ENCODE measurements at regions not wholly inside any gene's neighbourhood (a gene's known extent, or its start where the extent isn't known, plus 50 kb on each side); places are given as distances from the start of the nearest gene placed in this dataset.

DNA sequence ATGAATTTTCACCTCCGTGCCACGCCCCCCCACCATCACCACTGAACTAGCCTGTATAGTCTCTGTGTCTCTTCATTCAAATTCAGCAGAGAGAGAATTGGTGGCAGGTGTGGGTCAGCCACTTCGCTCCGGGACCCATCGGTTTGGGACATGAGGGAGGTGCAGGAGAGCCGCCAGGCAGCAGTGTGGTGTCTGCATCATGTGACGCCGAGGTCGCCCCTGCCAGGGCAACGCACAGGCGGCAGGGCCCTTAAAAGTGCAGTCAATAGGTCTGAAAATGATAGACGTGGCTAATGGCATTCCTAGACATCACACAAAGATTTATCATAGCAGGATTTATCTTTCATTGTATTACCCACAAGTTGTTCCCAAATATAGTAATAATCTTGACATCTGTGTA is 100.6 kb upstream of the RNF32 start:
- Histone ChIP-seq H3K27ac (no peak overlapping the region), H3K4me1 (no peaks in the 10 kb centered on the region), H3K4me3 (no peak overlapping the region), H3K36me3 (no peaks in the 10 kb centered on the region), H3K9me3 (no peaks in the 10 kb centered on the region), H3K27me3 (replicated peaks in 1 of 7) (peaks cover 0 to 4% (median 0%) of the 10 kb centered on the region in 7 donors)
- intact Hi-C loops (cut with DNase I; ENCODE audit: low total_unique reads), result no loop called here
- no peak for TF ChIP-seq POLR2A (IDR thresholded peaks at IDR 0.05)
- TF ChIP-seq POLR2AphosphoS5 (IDR thresholded peaks at IDR 0.05), result no peak
- TF ChIP-seq, protein P1, sequence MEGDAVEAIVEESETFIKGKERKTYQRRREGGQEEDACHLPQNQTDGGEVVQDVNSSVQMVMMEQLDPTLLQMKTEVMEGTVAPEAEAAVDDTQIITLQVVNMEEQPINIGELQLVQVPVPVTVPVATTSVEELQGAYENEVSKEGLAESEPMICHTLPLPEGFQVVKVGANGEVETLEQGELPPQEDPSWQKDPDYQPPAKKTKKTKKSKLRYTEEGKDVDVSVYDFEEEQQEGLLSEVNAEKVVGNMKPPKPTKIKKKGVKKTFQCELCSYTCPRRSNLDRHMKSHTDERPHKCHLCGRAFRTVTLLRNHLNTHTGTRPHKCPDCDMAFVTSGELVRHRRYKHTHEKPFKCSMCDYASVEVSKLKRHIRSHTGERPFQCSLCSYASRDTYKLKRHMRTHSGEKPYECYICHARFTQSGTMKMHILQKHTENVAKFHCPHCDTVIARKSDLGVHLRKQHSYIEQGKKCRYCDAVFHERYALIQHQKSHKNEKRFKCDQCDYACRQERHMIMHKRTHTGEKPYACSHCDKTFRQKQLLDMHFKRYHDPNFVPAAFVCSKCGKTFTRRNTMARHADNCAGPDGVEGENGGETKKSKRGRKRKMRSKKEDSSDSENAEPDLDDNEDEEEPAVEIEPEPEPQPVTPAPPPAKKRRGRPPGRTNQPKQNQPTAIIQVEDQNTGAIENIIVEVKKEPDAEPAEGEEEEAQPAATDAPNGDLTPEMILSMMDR (IDR thresholded peaks at IDR 0.05 in 8 of 11, conservative IDR thresholded peaks at IDR 0.05 in 3 of 11), result no peak
- DNase-seq, result no peak
- WGBS, 5 donors, result 74 to 89% (median 79%) methylated on average over 12 of the region's 12 CpGs

DNA sequence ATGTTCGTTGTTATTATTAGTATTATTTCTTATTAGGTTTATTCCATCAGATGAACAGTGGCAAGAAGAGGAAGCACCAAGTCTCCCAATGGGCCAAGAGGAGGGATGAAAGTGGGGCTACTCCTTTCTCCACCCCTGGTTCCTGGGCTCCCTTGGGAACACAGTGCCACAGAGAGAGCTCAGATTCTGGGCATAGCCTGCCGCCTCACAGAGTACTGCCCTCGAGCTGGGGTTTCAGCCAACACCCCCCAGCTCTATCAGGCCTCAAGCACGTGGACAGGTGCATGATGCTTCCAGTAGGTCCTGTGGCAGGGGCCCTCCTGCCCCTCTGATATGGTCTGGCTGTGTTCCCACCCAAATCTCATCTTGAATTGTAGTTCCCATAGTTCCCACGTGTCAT is 103.6 kb upstream of the RNF32 start:
- peaks cover 0 to 10% (median 0%) of the 10 kb centered on the region in 7 donors for H3K27me3 ChIP-seq (replicated peaks in 1 of 7)
- no peak for TF ChIP-seq POLR2AphosphoS5 (IDR thresholded peaks at IDR 0.05)
- TF ChIP-seq, protein P1 (IDR thresholded peaks at IDR 0.05 in 8 of 11, conservative IDR thresholded peaks at IDR 0.05 in 3 of 11), result no peak
- no peak for TF ChIP-seq POLR2A (IDR thresholded peaks at IDR 0.05)

DNA sequence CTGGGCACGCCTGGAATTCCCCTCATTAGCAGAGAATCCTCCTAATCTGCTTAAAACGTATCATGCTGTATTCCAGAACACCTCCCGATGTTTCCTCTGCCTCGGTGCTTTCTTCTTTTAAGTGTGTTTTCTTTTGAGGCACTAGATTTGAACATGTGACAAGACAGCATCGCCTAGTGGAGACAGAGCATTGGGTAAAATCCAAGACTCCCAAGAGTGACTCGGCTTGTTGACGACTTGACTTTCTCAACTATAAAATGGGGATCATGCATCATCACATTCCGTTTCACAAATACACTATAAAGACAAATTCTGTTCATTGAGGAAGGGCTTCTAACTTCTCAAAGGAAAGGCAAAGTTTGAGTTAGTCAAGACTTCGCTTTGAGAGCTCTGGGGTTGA is 105.6 kb upstream of the RNF32 start:
- intact Hi-C loops (cut with DNase I; ENCODE audit: low total_unique reads), result no loop called here
- no peaks in the 10 kb centered on the region for H3K4me1 ChIP-seq
- H3K9me3 ChIP-seq, result no peaks in the 10 kb centered on the region
- WGBS, 5 donors, result 80 to 88% (median 84%) methylated on average over 9 of the region's 9 CpGs
- no peaks in the 10 kb centered on the region for H3K36me3 ChIP-seq
- peaks cover 0 to 6% (median 0%) of the 10 kb centered on the region in 7 donors for H3K27me3 ChIP-seq (replicated peaks in 1 of 7)
- TF ChIP-seq POLR2AphosphoS5 (IDR thresholded peaks at IDR 0.05) (no peak), POLR2A (IDR thresholded peaks at IDR 0.05) (no peak)
- TF ChIP-seq, protein P1 (IDR thresholded peaks at IDR 0.05 in 8 of 11, conservative IDR thresholded peaks at IDR 0.05 in 3 of 11), result no peak
- H3K27ac ChIP-seq, result no peak overlapping the region
- no peak overlapping the region for H3K4me3 ChIP-seq
- DNase-seq, result no peak

More for the DNA sequence above, 103.6 kb upstream of the RNF32 start:
- Histone ChIP-seq H3K27ac (no peak overlapping the region), H3K4me1 (no peaks in the 10 kb centered on the region), H3K4me3 (no peak overlapping the region), H3K9me3 (no peaks in the 10 kb centered on the region), H3K36me3 (no peaks in the 10 kb centered on the region)
- DNase-seq, result no peak
- WGBS, 5 donors, result 58 to 76% (median 69%) methylated on average over 5 of the region's 5 CpGs
- intact Hi-C loops (cut with DNase I; ENCODE audit: low total_unique reads), result no loop called here

DNA sequence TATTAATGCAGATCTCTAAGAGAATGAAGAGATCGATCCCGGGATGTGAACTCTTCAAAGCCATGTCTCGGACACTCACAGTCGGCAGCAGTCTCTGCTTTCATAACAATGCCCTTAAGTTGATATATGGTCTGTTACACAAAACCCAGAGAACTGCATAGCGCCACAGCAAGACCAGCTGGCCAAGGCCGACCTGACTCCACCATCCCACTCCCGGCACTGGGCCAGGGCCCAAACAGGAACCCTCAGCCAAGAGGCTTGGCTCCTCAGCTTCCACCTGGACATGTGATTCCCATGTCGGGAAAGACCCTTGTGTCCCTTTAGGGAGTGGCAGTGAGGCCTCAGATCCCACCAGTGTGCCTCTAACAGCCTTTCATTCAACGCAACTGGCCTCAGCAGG is 106.6 kb upstream of the RNF32 start:
- WGBS, 5 donors, result 84 to 93% (median 90%) methylated on average over 9 of the region's 9 CpGs
- H3K27me3 ChIP-seq (replicated peaks in 1 of 7), result peaks cover 0 to 6% (median 0%) of the 10 kb centered on the region in 7 donors
- no peak overlapping the region for H3K27ac ChIP-seq
- intact Hi-C loops (cut with DNase I; ENCODE audit: low total_unique reads), result no loop called here
- no peaks in the 10 kb centered on the region for H3K36me3 ChIP-seq
- DNase-seq, result no peak
- H3K4me3 ChIP-seq, result no peak overlapping the region
- H3K4me1 ChIP-seq, result no peaks in the 10 kb centered on the region
- TF ChIP-seq POLR2AphosphoS5 (IDR thresholded peaks at IDR 0.05) (no peak), POLR2A (IDR thresholded peaks at IDR 0.05) (no peak)
- TF ChIP-seq, protein P1 (IDR thresholded peaks at IDR 0.05 in 8 of 11, conservative IDR thresholded peaks at IDR 0.05 in 3 of 11), result no peak
- H3K9me3 ChIP-seq, result no peaks in the 10 kb centered on the region
